HCT116 (cell line): ENCODE measurements at regions not wholly inside any gene's neighbourhood (a gene's known extent, or its start where the extent isn't known, plus 50 kb on each side); places are given as distances from the start of the nearest gene placed in this dataset.

Source experiments
- ATAC-seq: fragments of 200-7000 bp; cut with Tn5 transposase; 2 replicates; pipeline ENCODE4 v1.9.1; 2020; ENCODE audit warnings: mild to moderate bottlenecking, moderate library complexity
- BruUV-seq: library from RNA; stranded (reverse); fragments of 400-500 nt; replicated peaks from 2 replicates; lab custom pipeline; 2021; lab: Mats Ljungman, UMichigan
- CTCF ChIA-PET: fragments of 300-600 bp; sonication (Branson Sonifier 250); formaldehyde crosslinking; loops from one replicate; lab custom pipeline; 2021; ENCODE audit warnings: antibody characterized with exemption; lab: Charles Lee
- POLR2A ChIA-PET: fragments of 300-600, 350-600 bp; sonication (Branson Sonifier 250); formaldehyde crosslinking; loops from one replicate; lab custom pipeline; 2021; ENCODE audit warnings: antibody characterized with exemption; lab: Charles Lee
- RAD21 ChIA-PET, 2 experiments: fragments of 300-600 bp; sonication (Branson Sonifier 250); formaldehyde crosslinking; loops; one replicate each; lab custom pipeline; 2023; ENCODE audit warnings: low total read pairs in 2 of 2; ENCODE audit not compliant: uncharacterized antibody in 2 of 2, unreplicated experiment in 2 of 2, low non-redundant PET in 1 of 2; lab: Charles Lee
- DNase-seq: peaks from one replicate; pipeline ENCODE4 v3.0.0-alpha.2; 2010; ENCODE audit warnings: low read depth, low spot score
- H2AFZ ChIP-seq: fragments of 200-600 bp; shearing (Covaris generic), sonication (generic); 2 replicates; pipeline ENCODE4 v1.6.1; 2017; ENCODE audit warnings: low read depth, mixed run types, mixed read lengths, antibody characterized with exemption, low read length; ENCODE audit not compliant: poor library complexity, severe bottlenecking
- H3K27ac ChIP-seq: 2 replicates; pipeline ENCODE4 v1.5.1; 2012; ENCODE audit warnings: low read depth, low read length
- H3K27me3 ChIP-seq: fragments of 200-600 bp; sonication (generic); 2 replicates; pipeline ENCODE4 v1.6.1; 2016; ENCODE audit warnings: mixed run types, low read length, mixed read lengths; ENCODE audit not compliant: insufficient read depth
- H3K36me3 ChIP-seq, 2 experiments: fragments of 200-500 bp in 1 of 2; fragments of 200-600 bp in 1 of 2; sonication (Bioruptor generic) in 1 of 2; sonication (generic) in 1 of 2; 2 replicates each; pipeline versions ENCODE4 v1.5.1 to v1.6.1; 2014 to 2016; ENCODE audit warnings: low read length in 2 of 2, inconsistent platforms in 1 of 2, mixed read lengths in 1 of 2, mixed run types in 1 of 2; ENCODE audit not compliant: insufficient read depth in 2 of 2, control insufficient read depth in 1 of 2
- H3K4me1 ChIP-seq, 2 experiments: fragments of 200-600 bp in 1 of 2; sonication (generic) in 1 of 2; 2 replicates each; pipeline versions ENCODE4 v1.5.1 to v1.6.1; 2012 to 2017; ENCODE audit warnings: low read length in 2 of 2, inconsistent platforms in 1 of 2, mild to moderate bottlenecking in 1 of 2, mixed read lengths in 1 of 2, mixed run types in 1 of 2, moderate library complexity in 1 of 2; ENCODE audit not compliant: insufficient read depth in 2 of 2, control insufficient read depth in 1 of 2
- H3K4me2 ChIP-seq: fragments of 200-600 bp; sonication (generic); 2 replicates; pipeline ENCODE4 v1.6.1; 2017; ENCODE audit warnings: mixed run types, low read length, mixed read lengths
- H3K4me3 ChIP-seq, 2 experiments: fragments of 200-600 bp in 1 of 2; sonication (generic) in 1 of 2; replicated peaks in 1 of 2; 2 replicates each; pipeline ENCODE4 v1.5.1; 2011 to 2016; ENCODE audit warnings: low read length in 2 of 2, control low read depth in 1 of 2, low read depth in 1 of 2, mild to moderate bottlenecking in 1 of 2, mixed read lengths in 1 of 2, mixed run types in 1 of 2
- H3K79me2 ChIP-seq: fragments of 200-600 bp; sonication (generic); 2 replicates; pipeline ENCODE4 v1.6.1; 2017; ENCODE audit warnings: mild to moderate bottlenecking, mixed run types, low read length, moderate library complexity, mixed read lengths; ENCODE audit not compliant: insufficient read depth
- H3K9ac ChIP-seq: fragments of 200-600 bp; sonication (generic); 2 replicates; pipeline ENCODE4 v1.6.1; 2016; ENCODE audit warnings: low read length, mixed read lengths
- H3K9me2 ChIP-seq: fragments of 200-600 bp; sonication (generic), shearing (Covaris generic); 2 replicates; pipeline ENCODE4 v1.6.1; 2017; ENCODE audit warnings: mixed run types, mild to moderate bottlenecking, moderate library complexity; ENCODE audit not compliant: insufficient read depth
- H3K9me3 ChIP-seq, 2 experiments: fragments of 200-500 bp in 1 of 2; fragments of 200-600 bp in 1 of 2; sonication (Bioruptor generic) in 1 of 2; sonication (generic) in 1 of 2; 2 replicates each; pipeline ENCODE4 v1.6.1; 2014 to 2017; ENCODE audit warnings: low read length in 2 of 2, mixed read lengths in 2 of 2, inconsistent platforms in 1 of 2, low read depth in 1 of 2, mild to moderate bottlenecking in 1 of 2, mixed run types in 1 of 2, moderate library complexity in 1 of 2; ENCODE audit not compliant: control insufficient read depth in 1 of 2, insufficient read depth in 1 of 2
- H4K20me1 ChIP-seq: fragments of 200-600 bp; sonication (generic), shearing (Covaris generic); 2 replicates; pipeline ENCODE4 v1.6.1; 2017; ENCODE audit warnings: mixed run types, mild to moderate bottlenecking, moderate library complexity; ENCODE audit not compliant: insufficient read depth
- CEBPB ChIP-seq: IDR thresholded peaks from 2 replicates; pipeline ENCODE4 v1.6.1; 2012; ENCODE audit warnings: low read depth
- EGR1 ChIP-seq: IDR thresholded peaks from 2 replicates; pipeline ENCODE4 v1.6.1; 2012; ENCODE audit warnings: low read depth
- ELF1 ChIP-seq: IDR thresholded peaks from 2 replicates; pipeline ENCODE4 v1.6.1; 2012; ENCODE audit warnings: low read depth, borderline replicate concordance
- EZH2phosphoT487 ChIP-seq: fragments of 200-600 bp; IDR thresholded peaks from 2 replicates; pipeline ENCODE4 v1.6.1; 2018; ENCODE audit warnings: antibody characterized with exemption, borderline replicate concordance
- POLR2A ChIP-seq: IDR thresholded peaks from 2 replicates; pipeline ENCODE4 v1.7.0; 2011; ENCODE audit warnings: borderline replicate concordance; ENCODE audit not compliant: insufficient read depth, insufficient read length; ENCODE audit errors: extremely low read depth
- RAD21 ChIP-seq: IDR thresholded peaks from 2 replicates; pipeline ENCODE4 v1.6.1; 2012; ENCODE audit warnings: low read depth, mild to moderate bottlenecking
- SP1 ChIP-seq: IDR thresholded peaks from 2 replicates; pipeline ENCODE4 v1.6.1; 2012; ENCODE audit warnings: low read depth
- SRF ChIP-seq: IDR thresholded peaks from 2 replicates; pipeline ENCODE4 v1.6.1; 2012; ENCODE audit warnings: low read depth
- TCF7L2 ChIP-seq: IDR thresholded peaks from 2 replicates; pipeline ENCODE4 v1.7.0; 2011; ENCODE audit warnings: borderline replicate concordance, inconsistent platforms; ENCODE audit not compliant: insufficient read depth, insufficient read length; ENCODE audit errors: extremely low read depth
- YY1 ChIP-seq: IDR thresholded peaks from 2 replicates; pipeline ENCODE4 v1.6.1; 2011; ENCODE audit warnings: low read length, low read depth, moderate library complexity, mild to moderate bottlenecking; ENCODE audit not compliant: insufficient replicate concordance; ENCODE audit errors: extremely low read depth
- ZBTB33 ChIP-seq: IDR thresholded peaks from 2 replicates; pipeline ENCODE4 v1.6.1; 2011; ENCODE audit warnings: mild to moderate bottlenecking, low read length, moderate library complexity; ENCODE audit not compliant: insufficient replicate concordance; ENCODE audit errors: extremely low read depth
- ZFX ChIP-seq: fragments of 450-650 bp; IDR thresholded peaks from 2 replicates; pipeline ENCODE4 v1.6.1; 2017
- intact Hi-C: fragments of 100-400 bp; cut with micrococcal nuclease; formaldehyde crosslinking; loops from 2 replicates; pipeline ENCODE4 v1.10.0; 2022
- TF ChIP-seq, protein P1 (sequence below): IDR thresholded peaks from 2 replicates; pipeline ENCODE4 v1.6.1; 2012; ENCODE audit warnings: low read depth
- TF ChIP-seq, protein P2 (sequence below): IDR thresholded peaks from 2 replicates; pipeline ENCODE4 v1.6.1; 2012

- BruUV-seq = no TSS peak
- ChIA-PET POLR2A (no interaction called here), CTCF (no interaction called here), RAD21 (no interaction called here)
- intact Hi-C loops = no loop called here
- no peaks in the 10 kb centered on the region for H3K27me3 ChIP-seq
- H3K9me3 ChIP-seq = no peaks in the 10 kb centered on the region
- H3K27ac ChIP-seq = no peak overlapping the region
- H3K79me2 ChIP-seq = no peaks in the 10 kb centered on the region
- TF ChIP-seq EZH2phosphoT487 (no peak), YY1 (no peak), RAD21 (no peak)
- TF ChIP-seq, all 23 proteins: peak for 0
- H3K9me2 ChIP-seq = no peaks in the 10 kb centered on the region
- no peaks in the 10 kb centered on the region for H4K20me1 ChIP-seq
- H3K9ac ChIP-seq = no peak overlapping the region
- no peak overlapping the region for H3K4me3 ChIP-seq
- no peaks in the 10 kb centered on the region for H3K36me3 ChIP-seq
- no peaks in the 10 kb centered on the region for H3K4me1 ChIP-seq
- H2AFZ ChIP-seq = no peak overlapping the region
- DNase-seq = no peak
- H3K4me2 ChIP-seq = no peak overlapping the region
- no peak for ATAC-seq
These were observed 277.1 kb downstream of the ANKRD50 start for GRCh38 chr4:124435274-124435950.

DNA sequence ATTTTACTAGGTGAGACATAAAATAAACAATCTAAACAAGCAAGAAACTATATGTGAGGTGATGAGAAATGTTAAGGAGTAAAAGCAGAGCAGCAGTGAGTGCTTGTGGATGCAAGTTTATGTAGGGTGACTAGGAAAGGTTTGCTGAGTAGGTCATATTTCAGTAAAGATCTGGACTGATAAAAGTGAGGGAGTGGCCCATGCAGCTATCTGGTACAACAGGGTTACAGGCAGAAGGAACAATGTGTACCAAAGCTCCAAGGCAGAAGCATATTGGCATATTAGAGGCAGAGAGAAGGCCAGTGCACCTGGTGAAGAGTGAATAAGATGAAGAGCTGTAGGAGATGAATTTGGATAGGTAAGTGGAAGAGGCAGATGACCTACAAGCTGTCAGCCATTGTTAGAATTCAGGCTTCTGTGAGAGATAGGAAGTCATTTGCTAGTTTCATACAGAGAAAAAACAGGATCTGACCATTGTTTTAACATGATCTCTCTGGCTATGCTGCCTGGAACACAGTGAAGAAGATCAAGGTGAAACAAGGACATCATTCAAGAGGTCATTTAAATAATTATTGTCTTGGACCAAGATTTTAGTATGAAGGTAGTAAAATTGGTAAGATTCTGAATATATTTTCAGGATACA, 274.6 kb downstream of the ANKRD50 start:
- H2AFZ ChIP-seq = no peak overlapping the region
- BruUV-seq = no TSS peak
- ATAC-seq (no peak), DNase-seq (no peak)
- H3K27me3 ChIP-seq = no peaks in the 10 kb centered on the region
- no peak overlapping the region for H3K9ac ChIP-seq
- CTCF ChIA-PET = no interaction called here
- no peaks in the 10 kb centered on the region for H3K9me3 ChIP-seq
- H3K4me1 ChIP-seq = no peaks in the 10 kb centered on the region
- H3K4me2 ChIP-seq = no peak overlapping the region
- H3K79me2 ChIP-seq = no peaks in the 10 kb centered on the region
- intact Hi-C loops = no loop called here
- POLR2A ChIA-PET = no interaction called here
- no peaks in the 10 kb centered on the region for H4K20me1 ChIP-seq
- H3K9me2 ChIP-seq = no peaks in the 10 kb centered on the region
- RAD21 ChIA-PET = no interaction called here
- no peak overlapping the region for H3K4me3 ChIP-seq
- no peaks in the 10 kb centered on the region for H3K36me3 ChIP-seq
- H3K27ac ChIP-seq = no peak overlapping the region
- TF ChIP-seq EGR1 (no peak), POLR2A (no peak), ZFX (no peak), ELF1 (no peak), SP1 (no peak), TCF7L2 (no peak), RAD21 (no peak), CEBPB (no peak), ZBTB33 (no peak), SRF (no peak)
- TF ChIP-seq, protein P1, sequence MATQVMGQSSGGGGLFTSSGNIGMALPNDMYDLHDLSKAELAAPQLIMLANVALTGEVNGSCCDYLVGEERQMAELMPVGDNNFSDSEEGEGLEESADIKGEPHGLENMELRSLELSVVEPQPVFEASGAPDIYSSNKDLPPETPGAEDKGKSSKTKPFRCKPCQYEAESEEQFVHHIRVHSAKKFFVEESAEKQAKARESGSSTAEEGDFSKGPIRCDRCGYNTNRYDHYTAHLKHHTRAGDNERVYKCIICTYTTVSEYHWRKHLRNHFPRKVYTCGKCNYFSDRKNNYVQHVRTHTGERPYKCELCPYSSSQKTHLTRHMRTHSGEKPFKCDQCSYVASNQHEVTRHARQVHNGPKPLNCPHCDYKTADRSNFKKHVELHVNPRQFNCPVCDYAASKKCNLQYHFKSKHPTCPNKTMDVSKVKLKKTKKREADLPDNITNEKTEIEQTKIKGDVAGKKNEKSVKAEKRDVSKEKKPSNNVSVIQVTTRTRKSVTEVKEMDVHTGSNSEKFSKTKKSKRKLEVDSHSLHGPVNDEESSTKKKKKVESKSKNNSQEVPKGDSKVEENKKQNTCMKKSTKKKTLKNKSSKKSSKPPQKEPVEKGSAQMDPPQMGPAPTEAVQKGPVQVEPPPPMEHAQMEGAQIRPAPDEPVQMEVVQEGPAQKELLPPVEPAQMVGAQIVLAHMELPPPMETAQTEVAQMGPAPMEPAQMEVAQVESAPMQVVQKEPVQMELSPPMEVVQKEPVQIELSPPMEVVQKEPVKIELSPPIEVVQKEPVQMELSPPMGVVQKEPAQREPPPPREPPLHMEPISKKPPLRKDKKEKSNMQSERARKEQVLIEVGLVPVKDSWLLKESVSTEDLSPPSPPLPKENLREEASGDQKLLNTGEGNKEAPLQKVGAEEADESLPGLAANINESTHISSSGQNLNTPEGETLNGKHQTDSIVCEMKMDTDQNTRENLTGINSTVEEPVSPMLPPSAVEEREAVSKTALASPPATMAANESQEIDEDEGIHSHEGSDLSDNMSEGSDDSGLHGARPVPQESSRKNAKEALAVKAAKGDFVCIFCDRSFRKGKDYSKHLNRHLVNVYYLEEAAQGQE = no peak
- TF ChIP-seq, protein P2, sequence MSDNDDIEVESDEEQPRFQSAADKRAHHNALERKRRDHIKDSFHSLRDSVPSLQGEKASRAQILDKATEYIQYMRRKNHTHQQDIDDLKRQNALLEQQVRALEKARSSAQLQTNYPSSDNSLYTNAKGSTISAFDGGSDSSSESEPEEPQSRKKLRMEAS = no peak
